ENCODE measurements at regions not wholly inside any gene's neighbourhood (a gene's known extent, or its start where the extent isn't known, plus 50 kb on each side); places are given as distances from the start of the nearest gene placed in this dataset.
"Not testable (repeated sequence)": the region's sequence is repeated elsewhere in the genome, so short reads cannot be mapped to it uniquely, and the experiment has no call there.

DNA sequence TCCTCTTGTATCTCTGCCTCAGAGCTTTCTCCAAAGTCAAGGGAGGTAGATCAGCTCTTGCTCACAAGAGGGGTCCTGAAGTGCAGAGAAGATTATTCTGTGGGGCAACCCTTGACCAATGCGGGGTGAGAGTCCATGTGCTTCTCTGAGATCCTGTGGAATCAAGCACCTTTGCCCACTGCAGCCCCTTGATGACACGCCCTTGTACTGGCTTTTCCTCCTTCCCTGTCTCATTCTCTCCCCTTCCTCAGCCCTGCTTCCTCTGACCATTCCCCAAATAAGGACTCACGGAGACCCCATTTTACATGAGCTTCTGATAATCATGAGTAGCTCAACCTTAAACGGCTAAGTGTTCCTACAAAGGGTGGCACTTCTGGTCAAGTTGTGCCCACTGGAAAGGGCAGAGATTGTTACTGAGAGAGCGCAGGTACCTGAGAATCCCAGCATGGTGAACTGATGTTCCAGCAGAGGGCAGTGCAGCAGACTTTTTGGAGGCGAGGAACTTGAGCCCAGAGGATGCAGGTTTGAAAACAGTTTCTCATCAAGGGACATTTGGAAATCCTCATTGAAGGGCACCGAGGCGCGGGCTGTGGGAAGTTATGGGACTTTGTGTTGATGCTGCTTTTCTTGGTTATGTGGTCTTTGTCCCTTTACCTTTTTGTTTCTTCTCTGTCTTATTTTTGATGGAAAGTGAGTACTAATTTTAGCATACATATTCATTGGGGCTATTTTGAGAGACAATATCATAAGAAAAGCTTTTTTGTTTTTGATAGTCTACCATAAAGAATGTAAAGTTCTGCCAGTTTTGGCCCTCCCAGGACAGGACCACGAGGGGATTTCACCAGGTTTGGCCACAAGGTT, 201.3 kb downstream of the RBM46 start:
- DNase-seq (ENCODE audit: low read depth), result no peak

DNA sequence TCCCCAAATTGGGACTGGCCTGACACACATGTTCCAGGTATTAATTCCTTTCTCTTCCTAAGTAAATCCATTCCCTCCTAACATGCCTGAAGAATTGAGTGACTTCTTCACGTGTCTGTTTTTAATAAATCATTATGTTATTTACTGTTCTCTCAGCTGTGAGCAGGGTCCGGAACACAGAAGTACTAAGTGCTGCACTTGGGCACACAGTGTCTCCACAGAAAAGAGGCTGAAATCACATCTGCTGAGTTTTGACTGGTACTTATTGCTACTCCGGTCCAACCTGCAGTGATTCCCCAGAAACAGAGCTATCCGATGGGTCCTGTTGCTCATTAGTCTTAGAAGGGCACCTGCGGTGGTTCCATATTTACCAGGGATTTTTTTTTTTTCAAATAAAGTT, 202.6 kb downstream of the RBM46 start:
- no peak for DNase-seq (ENCODE audit: low read depth)

DNA sequence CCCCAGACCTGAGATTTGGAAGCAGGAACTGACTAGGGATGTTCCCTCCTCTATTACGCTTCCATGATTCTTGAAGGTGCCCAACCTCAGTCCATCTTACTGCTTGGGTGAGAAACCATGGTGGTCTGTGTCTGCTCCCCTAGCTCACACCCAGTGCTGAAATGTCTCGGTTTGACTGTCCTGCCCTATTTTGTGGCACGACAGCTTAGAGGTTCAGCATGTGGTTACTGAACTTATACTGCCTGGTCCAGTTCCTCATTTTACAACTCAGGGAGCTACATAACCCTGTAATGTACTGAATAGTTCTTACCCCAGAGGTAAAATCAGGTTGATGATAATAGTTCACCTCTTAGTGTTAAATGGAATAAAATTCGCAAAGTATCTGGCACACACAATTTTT, 203.1 kb downstream of the RBM46 start:
- no peak for DNase-seq (ENCODE audit: low read depth)

DNA sequence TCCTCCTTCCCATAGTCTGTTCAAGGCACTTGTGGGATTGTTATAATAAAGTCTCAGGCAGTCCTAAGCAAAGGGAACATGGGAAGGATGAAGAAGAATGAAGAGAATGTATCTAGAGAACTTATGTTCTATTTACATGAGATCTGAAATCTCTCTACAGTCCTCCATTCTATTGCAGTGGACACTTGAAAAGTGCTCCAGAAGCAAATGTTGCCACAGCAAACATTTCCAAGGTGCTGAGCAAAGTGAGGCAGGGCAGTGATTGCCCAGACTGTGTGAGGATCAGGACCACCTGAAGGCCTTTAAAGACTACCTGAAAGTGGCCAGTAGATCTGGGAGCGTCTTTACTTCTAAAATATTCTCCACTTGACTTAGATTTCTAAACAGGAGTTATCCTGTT, 203.5 kb downstream of the RBM46 start:
- no peak for DNase-seq (ENCODE audit: low read depth)

DNA sequence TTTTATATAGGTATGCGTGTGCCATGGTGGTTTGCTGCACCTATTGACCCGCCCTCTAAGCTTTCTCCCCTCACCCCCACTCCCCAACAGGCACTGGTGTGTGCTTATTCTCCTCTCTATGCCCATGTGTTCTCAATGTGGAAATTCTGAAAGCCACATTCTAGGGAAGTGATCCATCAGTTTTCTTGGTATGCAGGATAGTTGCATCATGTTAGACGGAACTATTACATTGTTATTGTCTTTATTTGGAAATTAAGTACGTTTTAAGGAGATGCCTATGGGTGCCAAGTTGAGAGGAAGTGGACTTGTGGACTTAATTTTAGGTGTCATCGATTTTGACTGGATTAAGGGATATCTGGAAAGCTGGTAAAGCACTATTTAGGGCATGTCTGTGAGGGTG, 204.6 kb downstream of the RBM46 start:
- no peak for DNase-seq (ENCODE audit: low read depth)

DNA sequence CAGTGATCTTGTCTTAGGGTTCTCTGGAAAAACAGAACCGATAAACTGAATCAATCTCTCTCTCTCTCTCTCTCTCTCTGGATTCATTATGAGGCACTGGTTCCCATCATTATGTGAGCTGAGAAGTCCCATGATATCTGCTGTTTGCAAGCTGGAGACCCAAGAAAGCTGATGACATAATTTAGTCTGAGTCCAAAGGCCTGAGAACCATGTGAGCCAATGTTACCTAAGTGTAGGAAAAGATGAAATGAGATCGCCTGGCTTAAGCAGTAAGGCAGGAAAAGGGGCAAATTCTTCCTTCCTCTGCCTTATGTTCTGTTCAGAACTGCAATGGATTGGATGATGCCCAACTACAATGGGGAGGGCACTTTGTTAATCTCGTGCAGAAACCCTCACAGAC, 207.4 kb downstream of the RBM46 start:
- no peak for DNase-seq (ENCODE audit: low read depth)

DNA sequence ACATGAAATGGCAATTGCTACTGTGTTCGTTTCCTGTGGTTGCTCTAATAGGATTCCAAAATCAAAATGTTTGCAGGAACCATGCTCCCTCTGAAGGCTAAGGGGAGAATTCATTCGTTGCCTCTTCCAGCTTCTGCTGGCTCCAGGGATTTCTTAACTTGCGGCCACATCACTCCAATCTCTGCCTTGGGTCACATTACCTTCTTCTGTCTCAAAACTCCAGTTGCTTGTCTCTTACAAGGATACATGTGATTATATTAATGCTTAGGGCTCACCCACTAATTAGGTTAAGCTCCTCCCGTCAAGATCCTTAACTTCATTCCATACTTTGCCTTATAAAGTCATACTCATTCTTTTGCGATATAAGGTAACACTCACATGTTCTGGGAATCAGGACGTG, 208.4 kb downstream of the RBM46 start:
- DNase-seq (ENCODE audit: low read depth), result no peak

DNA sequence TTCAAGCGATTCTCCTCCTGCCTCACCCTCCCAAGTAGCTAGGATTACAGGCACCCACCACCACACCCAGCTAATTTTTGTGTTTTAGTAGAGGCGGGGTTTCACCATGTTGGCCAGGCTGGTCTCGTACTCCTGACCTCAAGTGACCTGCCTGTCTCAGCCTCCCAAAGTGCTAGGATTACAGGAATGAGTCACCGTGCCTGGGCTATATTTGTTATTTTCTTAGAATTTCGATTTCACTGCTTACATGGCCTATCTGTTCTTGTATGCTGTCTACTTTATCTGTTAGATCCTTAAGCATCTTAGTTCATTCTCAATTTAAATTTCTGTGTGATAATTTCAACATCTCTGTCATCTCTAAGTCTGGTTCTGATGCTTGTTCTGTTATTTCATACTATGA, 210.6 kb upstream of the NPY2R start:
- DNase-seq (ENCODE audit: low read depth), result not testable (repeated sequence)

DNA sequence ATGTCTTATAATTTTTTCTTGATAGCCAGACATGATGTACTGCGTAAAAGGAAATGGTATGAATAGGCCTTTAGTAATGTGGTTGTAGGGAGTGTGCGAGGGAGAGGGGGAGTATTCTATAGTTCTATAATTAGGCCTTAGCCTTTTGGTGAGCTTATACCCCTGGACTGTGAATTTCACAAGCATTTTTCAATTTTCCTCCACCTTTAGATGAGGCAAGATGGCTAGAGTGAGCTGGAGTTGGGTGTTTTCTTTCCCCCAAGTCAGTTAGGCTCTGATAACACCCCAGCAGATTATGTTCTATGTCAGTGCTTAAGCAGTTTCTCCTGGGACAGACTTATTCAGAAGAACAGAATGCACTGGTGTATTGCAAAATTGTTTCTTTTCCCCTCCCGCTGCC, 210.2 kb upstream of the NPY2R start:
- DNase-seq (ENCODE audit: low read depth), result no peak

DNA sequence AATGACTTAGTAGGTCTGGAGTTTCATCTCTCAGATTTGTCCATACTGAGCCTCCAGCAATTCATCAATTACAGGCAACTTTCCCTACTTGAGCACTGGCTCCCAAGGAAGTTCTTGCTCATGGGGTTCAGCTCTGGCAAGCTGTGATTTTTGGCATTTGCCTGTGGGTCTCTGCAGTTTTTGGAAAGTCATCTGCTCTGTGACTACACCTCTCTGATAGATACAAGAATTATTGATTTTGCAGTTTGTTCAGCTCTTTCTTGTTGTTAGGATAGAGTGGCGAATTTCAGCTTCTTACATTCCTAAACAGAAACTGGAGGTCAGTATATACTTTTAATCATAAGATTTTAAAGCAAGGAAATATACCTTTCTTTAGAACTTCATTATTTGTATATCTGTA, 209.7 kb upstream of the NPY2R start:
- DNase-seq (ENCODE audit: low read depth), result no peak

DNA sequence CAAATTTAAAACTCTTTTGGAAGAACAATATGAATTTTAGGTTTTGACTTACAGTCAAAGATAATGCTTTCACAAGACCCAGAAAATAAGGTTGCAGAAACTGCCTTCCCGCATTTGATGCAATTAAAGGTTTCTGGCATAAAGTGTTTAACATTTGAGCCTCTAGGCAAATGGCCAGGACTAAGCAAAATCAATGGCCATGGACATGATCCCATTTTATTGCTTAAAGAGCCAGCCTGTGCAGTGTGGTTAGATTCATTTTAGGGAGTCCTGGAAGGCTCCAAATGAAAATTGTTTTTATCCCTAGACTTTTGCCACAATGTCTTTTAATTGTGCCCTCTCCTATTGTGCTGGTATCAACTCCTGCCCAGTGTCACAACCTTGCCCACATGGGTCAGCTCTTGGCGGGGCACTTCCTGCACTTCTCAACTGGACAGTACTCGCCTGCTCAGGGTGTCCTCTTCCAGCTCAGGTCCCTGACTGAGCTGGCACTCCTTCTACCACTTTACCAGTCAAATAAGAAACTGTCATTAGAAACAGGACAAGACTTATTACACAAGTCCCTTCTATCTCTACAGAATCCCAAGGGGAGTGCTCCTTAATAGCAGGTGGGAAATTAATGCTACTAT, 208.4 kb upstream of the NPY2R start:
- DNase-seq (ENCODE audit: low read depth), result no peak

DNA sequence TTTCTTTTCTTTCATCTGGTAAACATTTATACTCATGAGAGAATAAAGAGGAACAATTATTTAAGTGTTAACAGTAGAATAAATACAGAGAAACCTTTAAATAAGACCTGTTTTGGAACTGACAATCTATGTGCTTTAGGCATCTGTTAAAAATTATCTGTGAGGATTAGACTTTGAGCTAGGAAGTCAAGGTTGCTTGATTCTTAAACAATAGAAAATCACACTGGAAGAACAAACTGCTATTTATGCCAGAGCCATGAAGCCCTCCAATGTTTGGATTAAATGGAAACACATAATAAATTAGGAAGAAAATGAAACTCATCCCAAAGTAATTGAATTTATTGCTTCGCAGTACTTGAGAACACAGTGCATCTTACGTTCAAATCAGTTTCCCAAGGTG, 207.2 kb upstream of the NPY2R start:
- no peak for DNase-seq (ENCODE audit: low read depth)

DNA sequence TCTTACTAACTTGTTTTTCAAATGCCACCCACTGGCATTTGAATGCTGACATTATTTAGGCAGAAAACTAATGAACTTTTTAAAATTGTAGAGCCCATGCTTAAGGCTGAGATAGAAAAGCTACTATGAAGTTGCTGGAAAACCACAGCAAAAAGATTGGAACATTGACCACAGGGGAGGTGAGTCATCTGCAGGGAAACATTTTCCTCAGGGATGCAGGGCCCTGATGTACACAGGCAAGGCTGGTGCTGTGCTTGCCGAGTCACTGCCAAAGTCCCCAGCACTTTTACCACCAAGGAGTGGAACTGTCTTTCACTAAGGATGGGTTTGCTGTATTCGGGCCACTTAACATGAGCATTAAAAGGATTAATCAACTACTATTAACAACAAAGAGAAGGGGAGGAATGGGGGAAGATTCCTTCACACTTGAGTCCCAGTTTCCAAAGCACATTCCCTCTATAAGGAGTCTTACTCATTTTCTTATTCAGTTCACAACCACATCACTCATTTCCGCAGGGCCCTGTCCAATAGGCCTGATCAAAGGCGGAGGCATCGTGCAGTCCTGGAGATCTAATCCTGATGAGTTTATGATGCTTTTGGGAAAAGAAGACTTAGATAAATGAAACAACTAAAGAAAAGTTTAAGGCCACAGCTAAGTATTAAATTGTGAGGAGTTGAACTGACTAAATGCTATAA, 202.9 kb upstream of the NPY2R start:
- DNase-seq (ENCODE audit: low read depth), result no peak

DNA sequence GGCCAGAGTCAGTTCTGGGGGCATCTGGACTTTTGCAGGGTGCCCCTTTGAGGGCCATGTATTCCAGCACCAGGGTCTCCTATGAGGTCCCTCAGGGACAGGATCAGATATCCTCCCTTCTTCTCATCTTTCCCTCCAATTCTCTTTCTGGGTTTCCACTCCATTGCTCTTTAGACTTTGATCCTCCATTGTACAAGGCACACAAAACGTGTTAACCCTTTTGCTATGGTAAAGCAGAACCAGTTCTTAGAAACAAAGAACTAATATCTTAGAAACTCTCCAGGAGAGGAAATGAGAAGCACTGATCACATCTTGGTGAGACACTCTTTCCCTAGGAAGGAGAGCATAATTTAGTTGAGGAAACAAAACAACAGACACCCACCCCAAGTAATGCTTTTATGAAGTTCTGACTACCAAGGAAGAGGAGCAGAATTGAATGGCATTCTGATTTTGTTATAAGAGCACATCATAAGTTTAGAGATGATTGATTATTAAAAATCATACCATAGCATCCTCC, 200.7 kb upstream of the NPY2R start:
- no peak for DNase-seq (ENCODE audit: low read depth)

DNA sequence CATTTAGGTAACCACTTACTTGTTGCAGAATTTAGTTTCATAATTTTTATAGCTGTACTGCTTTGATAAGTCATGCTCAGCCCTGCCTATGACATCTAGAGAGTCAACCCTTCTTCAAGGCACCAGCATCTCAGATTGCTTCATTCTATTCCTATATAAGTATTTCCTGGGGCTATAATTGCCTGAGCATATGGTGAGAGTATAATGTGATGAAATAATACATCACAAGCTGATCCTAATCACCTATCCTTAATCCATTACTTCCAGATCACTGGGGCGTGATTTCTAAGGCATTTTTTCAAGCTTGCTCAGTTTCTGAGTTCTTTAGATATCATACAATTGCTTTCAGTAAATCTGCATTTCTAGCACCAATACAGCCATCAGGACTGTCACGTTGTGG, 200.0 kb upstream of the NPY2R start:
- DNase-seq (ENCODE audit: low read depth), result no peak

DNA sequence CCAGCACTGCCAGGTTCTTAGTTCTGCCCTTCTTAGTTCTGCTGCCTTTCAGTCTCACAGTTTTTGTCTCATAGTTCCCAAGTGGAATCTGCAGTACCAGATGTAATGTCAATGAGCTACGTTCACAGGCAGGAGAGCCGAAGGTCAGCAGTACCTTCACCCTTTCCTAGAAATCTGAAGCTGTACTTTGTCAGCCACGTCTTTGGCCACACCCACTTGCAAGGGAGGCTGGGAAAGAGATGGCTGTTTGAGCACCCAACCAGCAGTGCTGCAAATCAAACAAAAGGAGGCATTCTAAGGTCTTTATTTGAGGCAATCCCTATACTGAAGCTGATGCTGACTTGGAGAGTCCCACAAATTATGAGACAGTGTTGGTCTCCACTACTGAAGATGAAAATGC, 199.1 kb upstream of the NPY2R start:
- DNase-seq (ENCODE audit: low read depth), result no peak

DNA sequence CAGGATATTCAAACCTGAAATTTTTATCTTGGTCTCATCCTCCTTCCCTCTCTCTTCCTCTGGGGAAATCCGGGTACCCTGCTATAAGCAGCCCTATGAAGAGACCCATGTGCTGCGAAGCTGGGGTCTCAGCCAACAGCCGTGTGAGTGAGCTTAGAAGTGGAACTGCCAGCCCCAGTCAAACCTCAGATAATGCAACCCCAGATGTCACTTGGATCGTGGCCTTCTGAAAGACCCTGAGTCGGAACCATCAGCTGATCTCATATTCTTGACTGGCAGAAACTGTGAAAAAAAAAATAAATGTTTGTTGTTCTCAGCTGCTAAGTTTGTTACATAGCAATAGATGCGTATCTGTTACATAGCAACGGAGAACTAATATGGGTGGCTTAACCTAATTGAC, 198.1 kb upstream of the NPY2R start:
- DNase-seq (ENCODE audit: low read depth), result no peak

DNA sequence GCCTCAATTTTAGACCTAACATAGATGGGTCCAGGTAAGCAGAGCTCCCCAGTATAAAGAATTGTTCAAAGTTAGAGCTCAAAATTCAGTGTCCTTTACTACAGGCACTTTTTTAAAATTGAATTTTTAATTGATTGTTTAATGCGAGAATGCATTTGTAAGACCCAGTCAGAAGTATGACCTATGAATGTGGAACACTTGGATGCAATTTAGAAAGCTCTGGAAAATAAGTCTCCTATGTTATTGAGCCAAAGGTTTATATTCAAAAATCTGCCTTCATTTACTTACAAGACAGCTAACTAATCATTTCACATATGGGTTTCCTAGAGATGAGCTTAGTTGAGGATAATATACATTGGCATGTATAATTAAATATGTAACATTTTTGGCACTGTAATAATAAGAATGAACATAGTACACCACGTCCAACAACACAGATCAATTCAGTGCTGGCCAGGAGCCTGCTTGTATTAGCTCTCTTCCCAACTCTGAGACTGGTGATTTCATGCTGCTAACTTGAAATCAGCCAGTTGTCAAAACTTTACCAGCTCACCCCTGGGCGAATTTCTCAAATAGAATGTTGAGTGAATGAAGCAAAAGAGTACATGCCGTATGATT, 197.2 kb upstream of the NPY2R start:
- no peak for DNase-seq (ENCODE audit: low read depth)

DNA sequence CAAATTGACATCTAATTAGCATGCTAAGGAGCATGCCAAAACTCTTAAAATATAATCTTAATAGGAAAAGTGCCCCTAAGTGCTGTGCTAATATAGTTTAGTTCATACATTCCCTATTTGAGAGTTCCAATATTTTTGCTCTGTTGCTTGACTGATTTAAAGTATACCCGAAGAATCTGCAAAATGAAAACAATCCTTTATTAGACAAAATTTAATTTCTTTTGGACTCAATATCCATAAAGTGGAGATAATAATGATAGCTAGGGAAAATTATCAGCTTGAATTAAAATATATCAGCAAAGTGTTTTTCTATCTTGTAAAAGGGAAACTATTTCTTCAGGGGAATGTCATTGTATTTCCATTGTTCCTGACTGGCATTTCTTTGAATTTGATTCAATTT, 196.0 kb upstream of the NPY2R start:
- no peak for DNase-seq (ENCODE audit: low read depth)

DNA sequence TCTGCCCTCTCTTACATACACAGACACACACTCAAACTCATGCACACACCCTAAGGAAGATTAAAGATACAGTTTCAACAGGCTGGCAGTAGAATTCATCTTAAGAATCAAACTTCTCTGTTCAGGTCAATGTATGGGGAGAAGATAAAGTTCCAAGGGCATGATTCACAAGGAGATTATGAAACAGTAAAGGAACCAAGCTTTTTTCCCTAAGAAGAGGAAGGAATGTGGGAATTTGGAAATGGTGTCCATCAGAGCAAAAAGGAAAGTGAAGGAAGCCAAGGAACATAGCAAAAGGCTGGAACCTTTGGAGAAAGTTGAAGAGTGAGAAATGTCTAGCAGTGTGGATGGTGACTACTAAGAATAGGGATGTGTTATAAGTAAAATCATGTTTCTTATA, 191.0 kb upstream of the NPY2R start:
- no peak for DNase-seq (ENCODE audit: low read depth)

DNA sequence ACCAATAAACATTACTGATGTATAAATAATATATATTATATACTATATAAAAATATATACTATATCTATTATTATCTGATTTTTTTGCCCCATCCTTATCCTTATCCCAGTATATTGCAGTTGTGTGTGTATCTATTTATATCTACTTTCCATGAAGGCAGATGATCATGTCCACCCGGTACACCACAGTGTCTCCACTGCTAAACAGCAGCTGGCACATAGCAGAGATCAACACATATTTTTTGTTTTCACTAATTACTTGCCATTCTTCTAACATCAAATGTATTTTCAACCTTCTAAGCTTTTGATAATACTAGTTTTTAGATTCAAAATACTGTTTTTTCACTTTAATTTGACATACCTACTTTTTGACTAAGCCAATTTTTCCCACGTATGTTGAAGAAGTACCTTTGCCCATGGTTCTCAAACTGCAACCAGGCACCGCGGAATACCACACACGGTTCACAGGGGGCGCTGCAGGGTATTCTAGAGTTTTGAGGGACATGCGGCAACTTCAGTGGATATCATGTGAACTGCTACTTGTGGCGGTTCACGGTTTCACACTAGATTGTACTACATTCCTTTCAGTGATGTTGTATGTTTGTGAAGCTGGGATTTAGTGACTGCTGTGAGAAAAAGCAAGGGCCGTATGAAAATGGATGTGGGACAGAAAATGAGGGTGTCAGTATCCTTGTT, 182.5 kb upstream of the NPY2R start:
- DNase-seq (ENCODE audit: low read depth), result peak; percentile 4

DNA sequence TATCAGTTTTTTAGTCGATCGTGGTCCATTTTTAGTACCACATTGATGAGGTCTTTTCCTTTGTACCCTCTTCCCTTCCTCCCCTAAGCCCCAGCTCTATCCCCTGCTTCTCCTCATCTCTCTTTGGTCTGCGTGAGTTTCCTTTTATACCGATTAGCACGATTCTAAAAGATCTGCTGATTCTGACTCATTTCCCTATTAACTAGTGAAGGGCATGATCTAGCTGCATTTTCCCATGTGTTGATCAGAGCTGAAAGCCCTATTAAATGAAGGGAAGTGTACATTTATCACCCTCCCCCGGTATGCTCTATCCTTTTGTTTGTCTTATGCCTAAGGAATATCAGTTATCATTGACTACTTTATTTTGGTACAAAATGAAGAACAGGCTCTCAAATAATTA, 181.7 kb upstream of the NPY2R start:
- DNase-seq (ENCODE audit: low read depth), result no peak

All from CMK (cell line).